ENCODE measurements at regions not wholly inside any gene's neighbourhood (a gene's known extent, or its start where the extent isn't known, plus 50 kb on each side); places are given as distances from the start of the nearest gene placed in this dataset.
A peak's percentile ranks its signal among the peaks of the same experiment; 100 is the strongest.

GRCh38 chr10:36345807-36346206, 703.7 kb upstream of the FZD8 start:
- TF ChIP-seq CTCF (IDR thresholded peaks at IDR 0.05) (no peak), POLR2A (IDR thresholded peaks at IDR 0.05) (no peak), EP300 (IDR thresholded peaks at IDR 0.05) (peak in 1 of 2 donors; percentile 73)
